ENCODE measurements at regions not wholly inside any gene's neighbourhood (a gene's known extent, or its start where the extent isn't known, plus 50 kb on each side); places are given as distances from the start of the nearest gene placed in this dataset.

GRCh38 chr18:73714466-73714865 lies 433.2 kb downstream of the FBXO15 start:
- TF ChIP-seq ZC3H10 (CRISPR knock-in tag; IDR thresholded peaks at IDR 0.05), result no peak
- no peak for TF ChIP-seq BACH2 (CRISPR knock-in tag; IDR thresholded peaks at IDR 0.05; ENCODE audit: borderline replicate concordance)
- no peak for ATAC-seq

- no peak for ATAC-seq
- TF ChIP-seq CREB5 (CRISPR knock-in tag; IDR thresholded peaks at IDR 0.05; ENCODE audit: low read depth) (no peak), ISL1 (CRISPR knock-in tag; IDR thresholded peaks at IDR 0.05) (no peak), CSDC2 (CRISPR knock-in tag; IDR thresholded peaks at IDR 0.05) (no peak), ZFP3 (CRISPR knock-in tag; IDR thresholded peaks at IDR 0.05) (no peak), ZNF565 (CRISPR knock-in tag; conservative IDR thresholded peaks at IDR 0.05; ENCODE audit: low read depth) (no peak)
Observed at GRCh38 chr18:73711256-73711655, 436.4 kb downstream of the FBXO15 start.

- no peak for ATAC-seq
- no peak for TF ChIP-seq CSDC2 (CRISPR knock-in tag; IDR thresholded peaks at IDR 0.05)
Observed at GRCh38 chr18:73708591-73708990, 439.0 kb downstream of the FBXO15 start.

GRCh38 chr18:73707035-73707434 lies 440.6 kb downstream of the FBXO15 start:
- ATAC-seq, result no peak
- TF ChIP-seq TOX (CRISPR knock-in tag; IDR thresholded peaks at IDR 0.05; ENCODE audit: borderline replicate concordance) (no peak), GLIS3 (CRISPR knock-in tag; IDR thresholded peaks at IDR 0.05) (no peak), PPARA (CRISPR knock-in tag; IDR thresholded peaks at IDR 0.05; ENCODE audit: borderline replicate concordance) (no peak), TSHZ2 (CRISPR knock-in tag; IDR thresholded peaks at IDR 0.05) (no peak), PATZ1 (CRISPR knock-in tag; IDR thresholded peaks at IDR 0.05; ENCODE audit: borderline replicate concordance) (no peak), ZFP30 (CRISPR knock-in tag; IDR thresholded peaks at IDR 0.05) (no peak), OSR1 (CRISPR knock-in tag; IDR thresholded peaks at IDR 0.05) (no peak), ZNF565 (CRISPR knock-in tag; conservative IDR thresholded peaks at IDR 0.05; ENCODE audit: low read depth) (no peak), RARB (CRISPR knock-in tag; IDR thresholded peaks at IDR 0.05) (no peak), ZC3H10 (CRISPR knock-in tag; IDR thresholded peaks at IDR 0.05) (no peak), ISL1 (CRISPR knock-in tag; IDR thresholded peaks at IDR 0.05) (no peak), ZNF8 (CRISPR knock-in tag; IDR thresholded peaks at IDR 0.05) (no peak)

- no peak for ATAC-seq
- TF ChIP-seq ZNF70 (CRISPR knock-in tag; IDR thresholded peaks at IDR 0.05) (no peak), CSRNP3 (CRISPR knock-in tag; IDR thresholded peaks at IDR 0.05) (no peak), TSHZ2 (CRISPR knock-in tag; IDR thresholded peaks at IDR 0.05) (no peak), ESRRG (CRISPR knock-in tag; IDR thresholded peaks at IDR 0.05) (no peak), POU6F1 (CRISPR knock-in tag; IDR thresholded peaks at IDR 0.05; ENCODE audit: borderline replicate concordance, low read depth) (no peak), ZNF565 (CRISPR knock-in tag; conservative IDR thresholded peaks at IDR 0.05; ENCODE audit: low read depth) (no peak), ZC3H10 (CRISPR knock-in tag; IDR thresholded peaks at IDR 0.05) (no peak), SNAI2 (CRISPR knock-in tag; IDR thresholded peaks at IDR 0.05) (no peak), ZFP30 (CRISPR knock-in tag; IDR thresholded peaks at IDR 0.05) (no peak)
Observed at GRCh38 chr18:73697353-73697752, 450.3 kb downstream of the FBXO15 start.
